ENCODE measurements at regions not wholly inside any gene's neighbourhood (a gene's known extent, or its start where the extent isn't known, plus 50 kb on each side); places are given as distances from the start of the nearest gene placed in this dataset.

DNA sequence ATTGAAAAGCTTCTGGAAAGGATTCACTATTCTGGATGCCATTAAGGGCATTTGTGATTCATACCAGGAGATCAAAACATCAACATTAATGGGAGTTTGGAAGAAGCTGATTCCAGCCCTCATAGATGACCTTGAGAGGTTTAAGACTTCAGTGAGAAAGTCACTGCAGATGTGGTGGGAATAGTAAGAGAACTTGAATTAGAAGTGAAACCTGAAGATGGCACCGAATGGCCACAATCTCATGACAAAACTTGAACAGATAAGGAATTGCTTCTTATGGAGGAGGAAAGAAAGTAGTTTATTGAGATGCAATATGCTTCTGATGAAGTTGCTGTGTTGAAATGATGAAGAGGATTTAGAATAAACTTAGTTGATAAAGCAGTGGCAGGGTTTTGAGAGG, 254.6 kb upstream of the SLC24A2 start:
- 13% methylated on average over 1 of the region's 1 CpG for WGBS (ENCODE audit: insufficient coverage, low coverage, missing lambda C conversion rate)
- Histone ChIP-seq H3K27me3 (ENCODE audit: control insufficient read depth in 2 of 2, insufficient read depth in 2 of 2, low read length in 2 of 2) (no peaks in the 10 kb centered on the region), H3K4me3 (no peak overlapping the region), H3K9ac (ENCODE audit: insufficient read depth in 1 of 2, low read depth in 2 of 2, low read length in 2 of 2) (no peak overlapping the region), H3K4me2 (ENCODE audit: insufficient read depth, low read length) (no peak overlapping the region), H4K20me1 (replicated peaks; ENCODE audit: control insufficient read depth, insufficient read depth, low read length) (no peaks in the 10 kb centered on the region), H3K36me3 (ENCODE audit: control insufficient read depth, insufficient read depth, low read length) (no peaks in the 10 kb centered on the region), H3K9me1 (ENCODE audit: control insufficient read depth, insufficient read depth, low read length) (no peaks in the 10 kb centered on the region), H2AFZ (ENCODE audit: low read depth, low read length) (no peak overlapping the region), H3K4me1 (replicated peaks in 1 of 2; ENCODE audit: control insufficient read depth in 2 of 2, insufficient read depth in 2 of 2, low read length in 2 of 2) (no peaks in the 10 kb centered on the region), H3K79me2 (ENCODE audit: control insufficient read depth, insufficient read depth, low read length) (no peaks in the 10 kb centered on the region), H3K27ac (ENCODE audit: extremely low read depth, low read depth, low read length) (no peak overlapping the region), H3K9me3 (replicated peaks; ENCODE audit: control insufficient read depth, insufficient read depth, low read depth, low read length) (no peaks in the 10 kb centered on the region)
- in situ Hi-C loops (cut with MboI) (no loop called here), intact Hi-C loops (cut with micrococcal nuclease) (no loop called here)
- ATAC-seq: no peak
- BruUV-seq (replicated peaks): no TSS peak
- CTCF ChIA-PET (ENCODE audit: low intra/inter-chr PET ratio): no interaction called here
- POLR2A ChIA-PET: no interaction called here
- no peak for DNase-seq (ENCODE audit: extremely low read depth in 1 of 4, low spot score in 3 of 4)
- FAIRE-seq: no peak
- TF ChIP-seq, protein P1, sequence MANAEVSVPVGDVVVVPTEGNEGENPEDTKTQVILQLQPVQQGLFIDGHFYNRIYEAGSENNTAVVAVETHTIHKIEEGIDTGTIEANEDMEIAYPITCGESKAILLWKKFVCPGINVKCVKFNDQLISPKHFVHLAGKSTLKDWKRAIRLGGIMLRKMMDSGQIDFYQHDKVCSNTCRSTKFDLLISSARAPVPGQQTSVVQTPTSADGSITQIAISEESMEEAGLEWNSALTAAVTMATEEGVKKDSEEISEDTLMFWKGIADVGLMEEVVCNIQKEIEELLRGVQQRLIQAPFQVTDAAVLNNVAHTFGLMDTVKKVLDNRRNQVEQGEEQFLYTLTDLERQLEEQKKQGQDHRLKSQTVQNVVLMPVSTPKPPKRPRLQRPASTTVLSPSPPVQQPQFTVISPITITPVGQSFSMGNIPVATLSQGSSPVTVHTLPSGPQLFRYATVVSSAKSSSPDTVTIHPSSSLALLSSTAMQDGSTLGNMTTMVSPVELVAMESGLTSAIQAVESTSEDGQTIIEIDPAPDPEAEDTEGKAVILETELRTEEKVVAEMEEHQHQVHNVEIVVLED (CRISPR knock-in tag; IDR thresholded peaks at IDR 0.05): no peak
- TF ChIP-seq BMI1 (IDR thresholded peaks at IDR 0.05; ENCODE audit: low read length): no peak
- TF ChIP-seq, protein P2, sequence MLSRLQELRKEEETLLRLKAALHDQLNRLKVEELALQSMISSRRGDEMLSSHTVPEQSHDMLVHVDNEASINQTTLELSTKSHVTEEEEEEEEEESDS (CRISPR knock-in tag; IDR thresholded peaks at IDR 0.05): no peak
- TF ChIP-seq, protein P3, sequence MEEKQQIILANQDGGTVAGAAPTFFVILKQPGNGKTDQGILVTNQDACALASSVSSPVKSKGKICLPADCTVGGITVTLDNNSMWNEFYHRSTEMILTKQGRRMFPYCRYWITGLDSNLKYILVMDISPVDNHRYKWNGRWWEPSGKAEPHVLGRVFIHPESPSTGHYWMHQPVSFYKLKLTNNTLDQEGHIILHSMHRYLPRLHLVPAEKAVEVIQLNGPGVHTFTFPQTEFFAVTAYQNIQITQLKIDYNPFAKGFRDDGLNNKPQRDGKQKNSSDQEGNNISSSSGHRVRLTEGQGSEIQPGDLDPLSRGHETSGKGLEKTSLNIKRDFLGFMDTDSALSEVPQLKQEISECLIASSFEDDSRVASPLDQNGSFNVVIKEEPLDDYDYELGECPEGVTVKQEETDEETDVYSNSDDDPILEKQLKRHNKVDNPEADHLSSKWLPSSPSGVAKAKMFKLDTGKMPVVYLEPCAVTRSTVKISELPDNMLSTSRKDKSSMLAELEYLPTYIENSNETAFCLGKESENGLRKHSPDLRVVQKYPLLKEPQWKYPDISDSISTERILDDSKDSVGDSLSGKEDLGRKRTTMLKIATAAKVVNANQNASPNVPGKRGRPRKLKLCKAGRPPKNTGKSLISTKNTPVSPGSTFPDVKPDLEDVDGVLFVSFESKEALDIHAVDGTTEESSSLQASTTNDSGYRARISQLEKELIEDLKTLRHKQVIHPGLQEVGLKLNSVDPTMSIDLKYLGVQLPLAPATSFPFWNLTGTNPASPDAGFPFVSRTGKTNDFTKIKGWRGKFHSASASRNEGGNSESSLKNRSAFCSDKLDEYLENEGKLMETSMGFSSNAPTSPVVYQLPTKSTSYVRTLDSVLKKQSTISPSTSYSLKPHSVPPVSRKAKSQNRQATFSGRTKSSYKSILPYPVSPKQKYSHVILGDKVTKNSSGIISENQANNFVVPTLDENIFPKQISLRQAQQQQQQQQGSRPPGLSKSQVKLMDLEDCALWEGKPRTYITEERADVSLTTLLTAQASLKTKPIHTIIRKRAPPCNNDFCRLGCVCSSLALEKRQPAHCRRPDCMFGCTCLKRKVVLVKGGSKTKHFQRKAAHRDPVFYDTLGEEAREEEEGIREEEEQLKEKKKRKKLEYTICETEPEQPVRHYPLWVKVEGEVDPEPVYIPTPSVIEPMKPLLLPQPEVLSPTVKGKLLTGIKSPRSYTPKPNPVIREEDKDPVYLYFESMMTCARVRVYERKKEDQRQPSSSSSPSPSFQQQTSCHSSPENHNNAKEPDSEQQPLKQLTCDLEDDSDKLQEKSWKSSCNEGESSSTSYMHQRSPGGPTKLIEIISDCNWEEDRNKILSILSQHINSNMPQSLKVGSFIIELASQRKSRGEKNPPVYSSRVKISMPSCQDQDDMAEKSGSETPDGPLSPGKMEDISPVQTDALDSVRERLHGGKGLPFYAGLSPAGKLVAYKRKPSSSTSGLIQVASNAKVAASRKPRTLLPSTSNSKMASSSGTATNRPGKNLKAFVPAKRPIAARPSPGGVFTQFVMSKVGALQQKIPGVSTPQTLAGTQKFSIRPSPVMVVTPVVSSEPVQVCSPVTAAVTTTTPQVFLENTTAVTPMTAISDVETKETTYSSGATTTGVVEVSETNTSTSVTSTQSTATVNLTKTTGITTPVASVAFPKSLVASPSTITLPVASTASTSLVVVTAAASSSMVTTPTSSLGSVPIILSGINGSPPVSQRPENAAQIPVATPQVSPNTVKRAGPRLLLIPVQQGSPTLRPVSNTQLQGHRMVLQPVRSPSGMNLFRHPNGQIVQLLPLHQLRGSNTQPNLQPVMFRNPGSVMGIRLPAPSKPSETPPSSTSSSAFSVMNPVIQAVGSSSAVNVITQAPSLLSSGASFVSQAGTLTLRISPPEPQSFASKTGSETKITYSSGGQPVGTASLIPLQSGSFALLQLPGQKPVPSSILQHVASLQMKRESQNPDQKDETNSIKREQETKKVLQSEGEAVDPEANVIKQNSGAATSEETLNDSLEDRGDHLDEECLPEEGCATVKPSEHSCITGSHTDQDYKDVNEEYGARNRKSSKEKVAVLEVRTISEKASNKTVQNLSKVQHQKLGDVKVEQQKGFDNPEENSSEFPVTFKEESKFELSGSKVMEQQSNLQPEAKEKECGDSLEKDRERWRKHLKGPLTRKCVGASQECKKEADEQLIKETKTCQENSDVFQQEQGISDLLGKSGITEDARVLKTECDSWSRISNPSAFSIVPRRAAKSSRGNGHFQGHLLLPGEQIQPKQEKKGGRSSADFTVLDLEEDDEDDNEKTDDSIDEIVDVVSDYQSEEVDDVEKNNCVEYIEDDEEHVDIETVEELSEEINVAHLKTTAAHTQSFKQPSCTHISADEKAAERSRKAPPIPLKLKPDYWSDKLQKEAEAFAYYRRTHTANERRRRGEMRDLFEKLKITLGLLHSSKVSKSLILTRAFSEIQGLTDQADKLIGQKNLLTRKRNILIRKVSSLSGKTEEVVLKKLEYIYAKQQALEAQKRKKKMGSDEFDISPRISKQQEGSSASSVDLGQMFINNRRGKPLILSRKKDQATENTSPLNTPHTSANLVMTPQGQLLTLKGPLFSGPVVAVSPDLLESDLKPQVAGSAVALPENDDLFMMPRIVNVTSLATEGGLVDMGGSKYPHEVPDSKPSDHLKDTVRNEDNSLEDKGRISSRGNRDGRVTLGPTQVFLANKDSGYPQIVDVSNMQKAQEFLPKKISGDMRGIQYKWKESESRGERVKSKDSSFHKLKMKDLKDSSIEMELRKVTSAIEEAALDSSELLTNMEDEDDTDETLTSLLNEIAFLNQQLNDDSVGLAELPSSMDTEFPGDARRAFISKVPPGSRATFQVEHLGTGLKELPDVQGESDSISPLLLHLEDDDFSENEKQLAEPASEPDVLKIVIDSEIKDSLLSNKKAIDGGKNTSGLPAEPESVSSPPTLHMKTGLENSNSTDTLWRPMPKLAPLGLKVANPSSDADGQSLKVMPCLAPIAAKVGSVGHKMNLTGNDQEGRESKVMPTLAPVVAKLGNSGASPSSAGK (IDR thresholded peaks at IDR 0.05): no peak
- TF ChIP-seq NFE2 (IDR thresholded peaks at IDR 0.05; ENCODE audit: low read depth): no peak
- no peak for TF ChIP-seq FOXP1 (CRISPR knock-in tag; IDR thresholded peaks at IDR 0.05)
- TF ChIP-seq ZNF197 (CRISPR knock-in tag; IDR thresholded peaks at IDR 0.05; ENCODE audit: low read depth): no peak
- TF ChIP-seq SMAD1 (IDR thresholded peaks at IDR 0.05; ENCODE audit: low read depth, low read length, partially characterized antibody): no peak
- no peak for TF ChIP-seq KLF6 (CRISPR knock-in tag; IDR thresholded peaks at IDR 0.05; ENCODE audit: borderline replicate concordance)
- no peak for TF ChIP-seq PML (IDR thresholded peaks at IDR 0.05; ENCODE audit: low read length)
- no peak for TF ChIP-seq JUNB (CRISPR knock-in tag; conservative IDR thresholded peaks at IDR 0.05)
- no peak for TF ChIP-seq MCM5 (IDR thresholded peaks at IDR 0.05; ENCODE audit: low read depth)
- no peak for TF ChIP-seq EHMT2 (IDR thresholded peaks at IDR 0.05)
